Loucy (cell line): ENCODE measurements at regions not wholly inside any gene's neighbourhood (a gene's known extent, or its start where the extent isn't known, plus 50 kb on each side); places are given as distances from the start of the nearest gene placed in this dataset.

ENCODE experiments used
- H2AFZ ChIP-seq: fragments of 200-600 bp; sonication (generic); 2 replicates; pipeline ENCODE4 v1.6.0; 2016; ENCODE audit warnings: antibody characterized with exemption, mild to moderate bottlenecking, low read length, moderate library complexity
- H3F3A ChIP-seq: fragments of 200-600 bp; 2 replicates; pipeline ENCODE4 v1.6.0; 2016; ENCODE audit warnings: antibody characterized with exemption, low read depth, mild to moderate bottlenecking
- H3K27me3 ChIP-seq: fragments of 200-600 bp; sonication (generic); 2 replicates; pipeline ENCODE4 v1.6.1; 2014; ENCODE audit warnings: low read length, mild to moderate bottlenecking; ENCODE audit not compliant: insufficient read depth, poor library complexity, severe bottlenecking
- H3K36me3 ChIP-seq: fragments of 200-600 bp; sonication (generic); 2 replicates; pipeline ENCODE4 v1.6.1; 2016; ENCODE audit warnings: low read length; ENCODE audit not compliant: insufficient read depth
- H3K4me1 ChIP-seq: fragments of 200-600 bp; sonication (generic); 2 replicates; pipeline ENCODE4 v1.5.1; 2014; ENCODE audit warnings: low read length, mild to moderate bottlenecking; ENCODE audit not compliant: insufficient read depth, poor library complexity, severe bottlenecking
- H3K4me2 ChIP-seq: fragments of 200-600 bp; sonication (generic); 2 replicates; pipeline ENCODE4 v1.6.0; 2014; ENCODE audit warnings: antibody characterized with exemption, low read length, low read depth, mild to moderate bottlenecking; ENCODE audit not compliant: poor library complexity, severe bottlenecking
- H3K4me3 ChIP-seq: fragments of 200-600 bp; sonication (generic); 2 replicates; pipeline ENCODE4 v1.5.1; 2014; ENCODE audit warnings: low read length, mild to moderate bottlenecking, mixed read lengths; ENCODE audit not compliant: poor library complexity, severe bottlenecking
- H3K79me2 ChIP-seq: fragments of 200-600 bp; sonication (generic); 2 replicates; pipeline ENCODE4 v1.6.1; 2014; ENCODE audit warnings: low read length; ENCODE audit not compliant: insufficient read depth
- H3K9ac ChIP-seq: fragments of 200-600 bp; sonication (generic); 2 replicates; pipeline ENCODE4 v1.6.0; 2014; ENCODE audit warnings: mild to moderate bottlenecking, low read depth, low read length, moderate library complexity; ENCODE audit not compliant: poor library complexity, severe bottlenecking
- H3K9me2 ChIP-seq: fragments of 200-600 bp; sonication (generic); replicated peaks from 2 replicates; pipeline ENCODE4 v1.6.1; 2016; ENCODE audit warnings: low read depth, low read length, mixed read lengths
- H3K9me3 ChIP-seq: fragments of 200-600 bp; sonication (generic); 2 replicates; pipeline ENCODE4 v1.6.1; 2014; ENCODE audit warnings: mild to moderate bottlenecking, antibody characterized with exemption, low read length, low read depth; ENCODE audit not compliant: insufficient read depth
- H4K20me1 ChIP-seq: fragments of 200-600 bp; sonication (generic); 2 replicates; pipeline ENCODE4 v1.6.0; 2014; ENCODE audit warnings: antibody characterized with exemption, low read length, mild to moderate bottlenecking; ENCODE audit not compliant: insufficient read depth, poor library complexity, severe bottlenecking
- EZH2phosphoT487 ChIP-seq: fragments of 200-600 bp; IDR thresholded peaks from 2 replicates; pipeline ENCODE4 v1.6.1; 2018; ENCODE audit warnings: antibody characterized with exemption, mild to moderate bottlenecking, moderate library complexity, borderline replicate concordance
- TF ChIP-seq, protein P1 (sequence below): fragments of 200-600 bp; sonication (generic); conservative IDR thresholded peaks from 2 replicates; pipeline ENCODE4 v1.5.1; 2014; ENCODE audit warnings: mild to moderate bottlenecking, antibody characterized with exemption, low read length

DNA sequence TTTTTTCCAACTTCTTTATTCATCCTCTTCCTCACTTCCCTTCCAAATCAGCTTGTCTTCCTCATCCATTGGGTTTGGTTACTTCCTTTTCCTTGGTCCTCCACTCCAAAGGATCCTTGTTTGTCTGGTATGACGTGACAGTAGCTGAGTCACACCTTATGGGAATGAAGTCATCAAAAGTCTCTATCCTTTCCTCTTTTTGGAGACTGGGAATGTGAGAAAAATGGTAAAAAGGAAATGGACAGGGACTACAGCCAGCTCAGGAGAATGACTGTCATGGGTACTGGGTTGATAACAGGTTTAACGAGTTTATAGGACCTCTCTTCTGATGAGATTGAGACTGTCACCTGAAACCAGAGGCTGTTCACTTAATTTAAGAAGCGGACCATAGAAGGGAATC, 76.2 kb upstream of the MYO10 start:
- H4K20me1 ChIP-seq, result no peaks in the 10 kb centered on the region
- H3K9me3 ChIP-seq, result no peaks in the 10 kb centered on the region
- no peaks in the 10 kb centered on the region for H3K79me2 ChIP-seq
- no peaks in the 10 kb centered on the region for H3K9me2 ChIP-seq
- no peak for TF ChIP-seq EZH2phosphoT487
- TF ChIP-seq, protein P1, sequence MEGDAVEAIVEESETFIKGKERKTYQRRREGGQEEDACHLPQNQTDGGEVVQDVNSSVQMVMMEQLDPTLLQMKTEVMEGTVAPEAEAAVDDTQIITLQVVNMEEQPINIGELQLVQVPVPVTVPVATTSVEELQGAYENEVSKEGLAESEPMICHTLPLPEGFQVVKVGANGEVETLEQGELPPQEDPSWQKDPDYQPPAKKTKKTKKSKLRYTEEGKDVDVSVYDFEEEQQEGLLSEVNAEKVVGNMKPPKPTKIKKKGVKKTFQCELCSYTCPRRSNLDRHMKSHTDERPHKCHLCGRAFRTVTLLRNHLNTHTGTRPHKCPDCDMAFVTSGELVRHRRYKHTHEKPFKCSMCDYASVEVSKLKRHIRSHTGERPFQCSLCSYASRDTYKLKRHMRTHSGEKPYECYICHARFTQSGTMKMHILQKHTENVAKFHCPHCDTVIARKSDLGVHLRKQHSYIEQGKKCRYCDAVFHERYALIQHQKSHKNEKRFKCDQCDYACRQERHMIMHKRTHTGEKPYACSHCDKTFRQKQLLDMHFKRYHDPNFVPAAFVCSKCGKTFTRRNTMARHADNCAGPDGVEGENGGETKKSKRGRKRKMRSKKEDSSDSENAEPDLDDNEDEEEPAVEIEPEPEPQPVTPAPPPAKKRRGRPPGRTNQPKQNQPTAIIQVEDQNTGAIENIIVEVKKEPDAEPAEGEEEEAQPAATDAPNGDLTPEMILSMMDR, result no peak
- H3K4me1 ChIP-seq, result no peaks in the 10 kb centered on the region
- no peaks in the 10 kb centered on the region for H3K27me3 ChIP-seq
- H3K36me3 ChIP-seq, result no peaks in the 10 kb centered on the region
- no peak overlapping the region for H3K4me2 ChIP-seq
- no peaks in the 10 kb centered on the region for H3F3A ChIP-seq
- H2AFZ ChIP-seq, result no peak overlapping the region
- H3K4me3 ChIP-seq, result no peak overlapping the region
- H3K9ac ChIP-seq, result no peak overlapping the region

DNA sequence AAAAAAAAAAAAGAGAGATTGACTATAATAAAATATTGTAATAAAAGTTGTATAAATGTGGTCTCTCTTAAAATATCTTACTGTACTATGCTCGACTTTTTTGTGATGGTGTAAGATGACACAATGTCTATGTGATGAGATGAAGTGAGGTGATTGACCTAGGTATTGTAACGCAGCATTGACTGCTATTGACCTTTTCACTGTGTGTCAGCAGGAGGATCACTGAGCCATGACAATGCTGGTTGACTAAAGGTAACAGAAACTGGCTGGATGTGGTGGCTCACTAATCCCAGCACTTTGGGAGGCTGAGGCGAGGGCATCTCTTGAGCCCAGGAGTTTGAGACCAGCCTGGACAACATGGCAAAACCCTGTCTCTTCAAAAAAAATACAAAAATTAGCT, 78.6 kb upstream of the MYO10 start:
- Histone ChIP-seq H2AFZ (no peak overlapping the region), H3K9me3 (0 out of 2 replicates have a peak, but pooled peaks cover 4% of the 10 kb centered on the region), H3K36me3 (no peaks in the 10 kb centered on the region), H3K9ac (no peak overlapping the region), H4K20me1 (no peaks in the 10 kb centered on the region), H3F3A (no peaks in the 10 kb centered on the region), H3K9me2 (no peaks in the 10 kb centered on the region), H3K4me1 (no peaks in the 10 kb centered on the region), H3K27me3 (no peaks in the 10 kb centered on the region), H3K4me2 (no peak overlapping the region), H3K4me3 (no peak overlapping the region), H3K79me2 (no peaks in the 10 kb centered on the region)
- no peak for TF ChIP-seq EZH2phosphoT487
- TF ChIP-seq, protein P1, result no peak

GRCh38 chr5:17018871-17019270, 82.8 kb upstream of the MYO10 start:
- H3K9me3 ChIP-seq, result peaks cover 4% of the 10 kb centered on the region; the same call in 1 of the 2 replicates
- no peaks in the 10 kb centered on the region for H3K27me3 ChIP-seq
- no peaks in the 10 kb centered on the region for H3K36me3 ChIP-seq
- no peaks in the 10 kb centered on the region for H3K79me2 ChIP-seq
- no peaks in the 10 kb centered on the region for H4K20me1 ChIP-seq
- H3K9ac ChIP-seq, result no peak overlapping the region
- no peak overlapping the region for H3K4me2 ChIP-seq
- no peak overlapping the region for H2AFZ ChIP-seq
- H3K9me2 ChIP-seq, result no peaks in the 10 kb centered on the region
- H3K4me3 ChIP-seq, result no peak overlapping the region
- no peak for TF ChIP-seq EZH2phosphoT487
- TF ChIP-seq, protein P1, result no peak
- no peaks in the 10 kb centered on the region for H3F3A ChIP-seq
- H3K4me1 ChIP-seq, result no peaks in the 10 kb centered on the region
